ENCODE measurements at regions not wholly inside any gene's neighbourhood (a gene's known extent, or its start where the extent isn't known, plus 50 kb on each side); places are given as distances from the start of the nearest gene placed in this dataset.

GRCh38 chr3:87120881-87121280 lies 106.2 kb upstream of the CHMP2B start:
- H3K27ac ChIP-seq (ENCODE audit: low read depth, low read length, poor library complexity, severe bottlenecking), result no peak overlapping the region
- H3K27me3 ChIP-seq (replicated peaks; ENCODE audit: insufficient read depth, low read depth, low read length, poor library complexity), result no peaks in the 10 kb centered on the region
- H3K36me3 ChIP-seq (ENCODE audit: insufficient read depth, low read length, poor library complexity, severe bottlenecking), result no peaks in the 10 kb centered on the region
- no TSS peak for BruUV-seq (replicated peaks)
- no peak overlapping the region for H3K4me3 ChIP-seq (ENCODE audit: low read depth, low read length, poor library complexity, severe bottlenecking)
- no peak for DNase-seq (ENCODE audit: low spot score)
- POLR2A ChIA-PET (ENCODE audit: low non-redundant PET), result interaction anchor here (0.6 kb wide), 1 partner anchor 84 kb away, joined by 4 read pairs; no protein-coding TSS in a partner anchor
- intact Hi-C loops (cut with micrococcal nuclease; ENCODE audit: unreplicated experiment), result no loop called here
- H3K9me3 ChIP-seq (ENCODE audit: low read depth, low read length, poor library complexity, severe bottlenecking), result no peaks in the 10 kb centered on the region
- H3K4me1 ChIP-seq (ENCODE audit: insufficient read depth, low read length, poor library complexity, severe bottlenecking), result no peaks in the 10 kb centered on the region
- TF ChIP-seq CTCF (conservative IDR thresholded peaks at IDR 0.05; ENCODE audit: low read depth, low read length) (no peak), EZH2 (IDR thresholded peaks at IDR 0.05; ENCODE audit: borderline replicate concordance, low read depth, low read length, poor library complexity, severe bottlenecking) (no peak)
- CTCF ChIA-PET, result no interaction called here

- H3K9me3 ChIP-seq (ENCODE audit: low read depth, low read length, poor library complexity, severe bottlenecking), result no peaks in the 10 kb centered on the region
- ChIA-PET POLR2A (ENCODE audit: low non-redundant PET) (no interaction called here), CTCF (no interaction called here)
- H3K27ac ChIP-seq (ENCODE audit: low read depth, low read length, poor library complexity, severe bottlenecking), result no peak overlapping the region
- no TSS peak for BruUV-seq (replicated peaks)
- TF ChIP-seq CTCF (conservative IDR thresholded peaks at IDR 0.05; ENCODE audit: low read depth, low read length), result no peak
- TF ChIP-seq EZH2 (IDR thresholded peaks at IDR 0.05; ENCODE audit: borderline replicate concordance, low read depth, low read length, poor library complexity, severe bottlenecking), result no peak
- H3K4me3 ChIP-seq (ENCODE audit: low read depth, low read length, poor library complexity, severe bottlenecking), result no peak overlapping the region
- intact Hi-C loops (cut with micrococcal nuclease; ENCODE audit: unreplicated experiment), result no loop called here
- H3K27me3 ChIP-seq (replicated peaks; ENCODE audit: insufficient read depth, low read depth, low read length, poor library complexity), result no peaks in the 10 kb centered on the region
- no peak for DNase-seq (ENCODE audit: low spot score)
- no peaks in the 10 kb centered on the region for H3K4me1 ChIP-seq (ENCODE audit: insufficient read depth, low read length, poor library complexity, severe bottlenecking)
- H3K36me3 ChIP-seq (ENCODE audit: insufficient read depth, low read length, poor library complexity, severe bottlenecking), result no peaks in the 10 kb centered on the region
Observed at GRCh38 chr3:87120236-87120635, 106.9 kb upstream of the CHMP2B start.

GRCh38 chr3:87109465-87109864 lies 117.6 kb upstream of the CHMP2B start:
- no peak overlapping the region for H3K4me3 ChIP-seq (ENCODE audit: low read depth, low read length, poor library complexity, severe bottlenecking)
- no peak for TF ChIP-seq CTCF (conservative IDR thresholded peaks at IDR 0.05; ENCODE audit: low read depth, low read length)
- TF ChIP-seq EZH2 (IDR thresholded peaks at IDR 0.05; ENCODE audit: borderline replicate concordance, low read depth, low read length, poor library complexity, severe bottlenecking), result no peak
- H3K9me3 ChIP-seq (ENCODE audit: low read depth, low read length, poor library complexity, severe bottlenecking), result no peaks in the 10 kb centered on the region
- H3K27ac ChIP-seq (ENCODE audit: low read depth, low read length, poor library complexity, severe bottlenecking), result no peak overlapping the region
- ChIA-PET POLR2A (ENCODE audit: low non-redundant PET) (no interaction called here), CTCF (no interaction called here)
- intact Hi-C loops (cut with micrococcal nuclease; ENCODE audit: unreplicated experiment), result no loop called here
- H3K36me3 ChIP-seq (ENCODE audit: insufficient read depth, low read length, poor library complexity, severe bottlenecking), result no peaks in the 10 kb centered on the region
- DNase-seq (ENCODE audit: low spot score), result no peak
- no TSS peak for BruUV-seq (replicated peaks)
- no peaks in the 10 kb centered on the region for H3K4me1 ChIP-seq (ENCODE audit: insufficient read depth, low read length, poor library complexity, severe bottlenecking)
- H3K27me3 ChIP-seq (replicated peaks; ENCODE audit: insufficient read depth, low read depth, low read length, poor library complexity), result no peaks in the 10 kb centered on the region
